ENCODE measurements at regions not wholly inside any gene's neighbourhood (a gene's known extent, or its start where the extent isn't known, plus 50 kb on each side); places are given as distances from the start of the nearest gene placed in this dataset.

DNA sequence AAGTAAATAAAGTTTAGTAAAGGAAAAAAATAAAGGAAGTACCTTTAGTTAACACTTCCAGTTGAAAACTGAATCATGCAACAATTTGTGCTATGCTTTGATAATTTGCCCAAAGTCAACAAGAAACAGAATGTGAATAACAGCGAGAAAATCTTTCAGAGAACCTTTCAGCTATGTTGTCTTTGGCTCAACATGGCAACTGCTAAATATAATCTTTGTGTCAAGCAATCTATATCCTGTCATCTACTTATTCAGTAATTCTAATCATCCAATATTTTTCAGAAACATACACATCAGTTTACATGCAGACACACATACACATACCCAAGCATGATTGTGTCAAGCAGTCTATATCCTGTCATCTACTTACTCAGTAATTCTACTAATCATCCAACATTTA, 136.0 kb upstream of the PABPC4L start:
- TF ChIP-seq, protein P1, sequence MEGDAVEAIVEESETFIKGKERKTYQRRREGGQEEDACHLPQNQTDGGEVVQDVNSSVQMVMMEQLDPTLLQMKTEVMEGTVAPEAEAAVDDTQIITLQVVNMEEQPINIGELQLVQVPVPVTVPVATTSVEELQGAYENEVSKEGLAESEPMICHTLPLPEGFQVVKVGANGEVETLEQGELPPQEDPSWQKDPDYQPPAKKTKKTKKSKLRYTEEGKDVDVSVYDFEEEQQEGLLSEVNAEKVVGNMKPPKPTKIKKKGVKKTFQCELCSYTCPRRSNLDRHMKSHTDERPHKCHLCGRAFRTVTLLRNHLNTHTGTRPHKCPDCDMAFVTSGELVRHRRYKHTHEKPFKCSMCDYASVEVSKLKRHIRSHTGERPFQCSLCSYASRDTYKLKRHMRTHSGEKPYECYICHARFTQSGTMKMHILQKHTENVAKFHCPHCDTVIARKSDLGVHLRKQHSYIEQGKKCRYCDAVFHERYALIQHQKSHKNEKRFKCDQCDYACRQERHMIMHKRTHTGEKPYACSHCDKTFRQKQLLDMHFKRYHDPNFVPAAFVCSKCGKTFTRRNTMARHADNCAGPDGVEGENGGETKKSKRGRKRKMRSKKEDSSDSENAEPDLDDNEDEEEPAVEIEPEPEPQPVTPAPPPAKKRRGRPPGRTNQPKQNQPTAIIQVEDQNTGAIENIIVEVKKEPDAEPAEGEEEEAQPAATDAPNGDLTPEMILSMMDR (IDR thresholded peaks at IDR 0.05) = no peak

DNA sequence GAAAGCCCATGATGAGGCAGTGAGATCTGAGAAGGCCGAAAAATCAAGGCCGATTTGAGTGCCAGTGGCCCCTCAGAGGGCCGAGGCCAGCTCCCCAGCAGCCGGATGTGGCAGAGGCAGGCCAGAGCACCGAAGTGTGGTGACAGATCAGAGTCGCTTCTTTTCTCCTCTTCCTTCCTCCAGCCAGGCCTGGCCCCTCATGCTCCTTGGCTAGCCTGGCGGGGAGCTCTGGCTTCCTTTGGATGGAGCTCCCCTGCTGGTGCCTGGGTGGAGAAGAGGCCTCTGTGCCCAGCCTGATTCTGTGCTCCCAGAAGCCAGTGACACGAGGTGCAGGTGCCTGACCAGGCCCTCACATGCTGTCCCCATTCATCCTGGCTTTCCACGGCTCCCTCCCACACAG, 127.2 kb upstream of the PABPC4L start:
- TF ChIP-seq, protein P1 (IDR thresholded peaks at IDR 0.05) = no peak

DNA sequence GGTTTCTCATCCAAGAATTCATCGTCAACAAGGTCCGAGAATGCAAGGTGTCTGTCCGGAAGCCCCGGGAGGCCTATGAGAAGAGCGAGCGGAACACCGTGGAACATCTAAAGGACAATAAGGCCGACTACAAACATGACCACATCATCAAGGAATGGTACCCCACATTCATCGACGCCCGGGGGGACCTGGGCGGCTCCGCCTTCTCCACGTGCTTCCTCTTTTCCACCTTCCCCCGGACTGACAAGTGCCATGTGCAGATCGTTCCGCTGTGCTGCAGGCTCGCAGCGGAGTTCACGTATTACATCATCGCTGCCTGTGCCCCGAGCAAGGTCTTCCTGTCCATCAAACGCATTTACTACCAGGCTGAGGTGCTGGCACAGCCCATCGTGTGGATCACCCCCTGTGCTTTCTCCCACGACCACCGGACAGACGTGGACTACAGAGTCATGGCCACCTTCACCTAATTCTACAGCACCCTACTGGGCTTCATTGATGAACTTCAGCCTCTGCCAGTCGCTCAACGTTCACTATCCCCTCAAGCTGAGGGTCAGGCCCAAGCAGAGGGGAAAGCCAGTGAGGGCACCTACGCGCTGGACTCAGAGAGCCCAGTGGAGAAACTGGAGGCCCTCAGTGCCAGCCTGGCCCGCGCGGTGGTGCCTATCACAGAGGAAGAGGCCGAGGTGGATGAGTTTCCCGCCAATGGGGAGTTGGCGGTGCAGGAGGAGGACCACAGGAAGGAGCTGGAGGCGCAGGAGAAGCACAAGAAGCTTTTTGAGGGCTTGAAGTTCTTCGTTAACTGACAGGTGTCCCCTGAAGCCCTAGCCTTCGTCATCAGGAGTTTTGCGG, 125.9 kb upstream of the PABPC4L start:
- TF ChIP-seq, protein P1 (IDR thresholded peaks at IDR 0.05) = no peak

DNA sequence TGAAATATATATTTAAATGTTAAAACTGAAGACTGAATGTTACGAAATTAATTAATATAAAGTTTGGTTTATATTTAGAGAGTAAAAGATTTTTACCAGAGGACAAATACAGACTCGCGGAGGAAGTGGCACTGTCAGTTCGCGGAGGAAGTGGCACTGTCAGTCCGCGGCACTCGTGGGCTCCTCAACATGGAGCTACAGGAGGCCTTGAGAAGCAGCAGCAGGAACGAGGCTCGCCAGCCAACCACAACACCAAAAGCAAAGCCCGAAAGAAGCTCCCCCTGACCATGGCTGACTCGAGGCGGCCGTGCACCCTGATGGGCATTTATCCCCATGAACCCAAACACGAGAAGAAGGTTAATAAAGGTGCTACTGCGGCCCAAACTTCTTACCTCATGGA, 125.3 kb upstream of the PABPC4L start:
- TF ChIP-seq, protein P1 (IDR thresholded peaks at IDR 0.05) = no peak

- TF ChIP-seq, protein P1 (IDR thresholded peaks at IDR 0.05) = no peak
These were observed 122.6 kb upstream of the PABPC4L start for GRCh38 chr4:134324179-134324578.

DNA sequence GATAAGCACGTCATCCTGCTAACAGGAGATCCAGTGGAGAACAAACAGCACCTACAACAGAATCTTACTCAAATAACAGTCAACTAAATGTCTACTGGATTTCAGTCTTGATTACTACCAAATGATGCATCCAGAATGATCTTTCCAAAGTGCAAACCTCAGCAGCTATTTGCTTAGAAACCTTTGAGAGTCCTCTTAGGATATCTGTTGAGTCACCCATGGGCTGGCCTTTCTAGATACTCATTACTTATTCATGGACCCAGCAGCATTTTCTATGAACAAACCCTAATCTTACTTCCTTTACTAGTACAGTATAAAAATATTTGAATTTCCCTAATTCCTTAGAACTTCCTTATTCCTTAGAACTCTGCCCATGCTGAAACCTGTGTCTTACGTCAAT, 118.5 kb upstream of the PABPC4L start:
- TF ChIP-seq, protein P1 (IDR thresholded peaks at IDR 0.05) = no peak

DNA sequence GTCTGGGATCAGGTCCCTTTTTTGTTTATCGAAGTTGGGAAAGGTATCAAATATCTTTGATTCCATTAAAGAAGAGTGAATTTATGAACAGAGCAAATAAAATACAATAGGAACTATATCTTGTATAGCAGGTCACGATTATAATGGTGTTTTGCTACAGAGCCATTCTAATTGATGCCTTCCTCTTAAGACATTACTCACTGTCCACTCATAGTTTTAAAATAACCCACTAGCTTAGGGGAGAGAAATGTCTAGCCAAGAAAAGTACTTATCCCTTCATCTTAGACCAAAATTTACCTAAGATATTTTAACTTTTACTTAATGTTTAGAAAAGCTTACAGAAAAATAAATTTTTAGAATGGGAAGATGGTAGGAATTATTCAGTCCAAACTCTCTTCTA, 112.0 kb upstream of the PABPC4L start:
- TF ChIP-seq, protein P1 (IDR thresholded peaks at IDR 0.05) = no peak
